ENCODE measurements at regions not wholly inside any gene's neighbourhood (a gene's known extent, or its start where the extent isn't known, plus 50 kb on each side); places are given as distances from the start of the nearest gene placed in this dataset.
"Not testable (repeated sequence)": the region's sequence is repeated elsewhere in the genome, so short reads cannot be mapped to it uniquely, and the experiment has no call there.

DNA sequence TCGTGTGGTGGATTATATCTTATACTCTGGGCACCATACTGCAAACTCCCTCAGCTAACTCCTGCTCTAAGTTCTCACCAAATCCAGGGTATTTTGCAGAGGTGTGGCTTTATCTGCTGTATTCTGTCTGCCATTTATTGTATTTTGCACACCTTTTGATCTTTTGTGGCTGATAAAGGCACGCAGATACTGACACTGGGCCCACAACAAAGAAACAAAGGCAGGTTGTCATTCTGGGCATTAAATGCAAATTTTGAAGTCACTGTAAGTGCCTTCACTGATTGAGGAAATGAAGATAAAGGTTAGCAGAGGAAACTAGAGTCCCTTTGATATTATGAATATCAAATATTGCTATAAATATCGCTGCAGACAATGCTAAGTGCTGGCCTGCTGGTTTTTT lies 265.8 kb upstream of the MEIS1 start:
- no peaks in the 10 kb centered on the region for H3K27me3 ChIP-seq (replicated peaks)
- DNase-seq, result no peak

DNA sequence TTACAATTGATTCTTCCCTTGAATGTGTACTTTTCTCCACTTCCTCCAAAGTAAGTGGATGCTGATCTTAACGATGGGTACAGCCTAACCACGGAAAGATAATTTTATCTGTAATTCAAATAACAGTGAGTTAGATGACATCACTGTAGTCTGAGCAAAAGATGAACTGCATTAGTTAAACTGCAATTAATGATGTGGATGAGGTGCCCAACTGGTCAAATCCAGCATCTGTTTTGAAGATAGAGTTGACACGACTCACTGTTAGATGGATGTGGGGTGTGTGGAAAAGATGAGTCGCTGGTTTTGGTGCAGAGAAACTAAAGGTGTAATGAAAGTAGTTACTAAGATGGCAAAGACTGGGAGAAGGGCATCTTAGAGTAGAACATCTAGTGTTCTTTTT lies 270.5 kb upstream of the MEIS1 start:
- in situ Hi-C loops (cut with HindIII; ENCODE audit: low pct_ligation_motif_present, low sequenced_read_pairs), result no loop called here
- H3K27me3 ChIP-seq (replicated peaks), result no peaks in the 10 kb centered on the region
- H3K27ac ChIP-seq, result no peak overlapping the region
- TF ChIP-seq, protein P1, sequence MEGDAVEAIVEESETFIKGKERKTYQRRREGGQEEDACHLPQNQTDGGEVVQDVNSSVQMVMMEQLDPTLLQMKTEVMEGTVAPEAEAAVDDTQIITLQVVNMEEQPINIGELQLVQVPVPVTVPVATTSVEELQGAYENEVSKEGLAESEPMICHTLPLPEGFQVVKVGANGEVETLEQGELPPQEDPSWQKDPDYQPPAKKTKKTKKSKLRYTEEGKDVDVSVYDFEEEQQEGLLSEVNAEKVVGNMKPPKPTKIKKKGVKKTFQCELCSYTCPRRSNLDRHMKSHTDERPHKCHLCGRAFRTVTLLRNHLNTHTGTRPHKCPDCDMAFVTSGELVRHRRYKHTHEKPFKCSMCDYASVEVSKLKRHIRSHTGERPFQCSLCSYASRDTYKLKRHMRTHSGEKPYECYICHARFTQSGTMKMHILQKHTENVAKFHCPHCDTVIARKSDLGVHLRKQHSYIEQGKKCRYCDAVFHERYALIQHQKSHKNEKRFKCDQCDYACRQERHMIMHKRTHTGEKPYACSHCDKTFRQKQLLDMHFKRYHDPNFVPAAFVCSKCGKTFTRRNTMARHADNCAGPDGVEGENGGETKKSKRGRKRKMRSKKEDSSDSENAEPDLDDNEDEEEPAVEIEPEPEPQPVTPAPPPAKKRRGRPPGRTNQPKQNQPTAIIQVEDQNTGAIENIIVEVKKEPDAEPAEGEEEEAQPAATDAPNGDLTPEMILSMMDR (IDR thresholded peaks at IDR 0.05; ENCODE audit: low read depth, low read length, missing control alignments), result no peak
- DNase-seq, result no peak
- H3K4me3 ChIP-seq (ENCODE audit: low read depth, low read length), result no peak overlapping the region
- no peaks in the 10 kb centered on the region for H3K36me3 ChIP-seq (replicated peaks)

More for the DNA sequence above, 265.8 kb upstream of the MEIS1 start:
- in situ Hi-C loops (cut with HindIII; ENCODE audit: low pct_ligation_motif_present, low sequenced_read_pairs), result no loop called here
- Histone ChIP-seq H3K4me3 (ENCODE audit: low read depth, low read length) (no peak overlapping the region), H3K27ac (no peak overlapping the region), H3K36me3 (replicated peaks) (no peaks in the 10 kb centered on the region)
- TF ChIP-seq, protein P1 (IDR thresholded peaks at IDR 0.05; ENCODE audit: low read depth, low read length, missing control alignments), result no peak

DNA sequence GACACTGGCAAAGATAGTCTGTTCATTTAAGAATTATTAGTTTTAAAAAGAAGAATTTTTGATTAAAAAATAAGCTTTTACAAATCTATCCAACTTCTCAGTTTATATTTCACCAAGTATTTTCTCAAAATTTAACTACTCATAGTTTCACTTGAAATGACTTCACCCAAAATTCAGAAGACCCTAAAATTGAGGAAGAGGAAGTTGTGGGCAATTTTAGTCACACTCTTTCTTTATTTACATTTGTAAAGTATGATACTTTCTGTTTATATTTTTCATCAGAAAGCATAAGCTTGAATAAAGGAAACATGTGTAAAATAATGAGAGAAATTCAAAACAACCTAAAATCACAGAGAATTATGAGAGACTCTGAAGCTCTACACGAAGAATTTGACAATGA lies 278.8 kb upstream of the MEIS1 start:
- TF ChIP-seq, protein P1 (IDR thresholded peaks at IDR 0.05; ENCODE audit: low read depth, low read length, missing control alignments), result no peak
- Histone ChIP-seq H3K27ac (no peak overlapping the region), H3K4me3 (ENCODE audit: low read depth, low read length) (no peak overlapping the region), H3K36me3 (replicated peaks) (no peaks in the 10 kb centered on the region), H3K27me3 (replicated peaks) (no peaks in the 10 kb centered on the region)
- DNase-seq, result no peak
- in situ Hi-C loops (cut with HindIII; ENCODE audit: low pct_ligation_motif_present, low sequenced_read_pairs), result no loop called here

DNA sequence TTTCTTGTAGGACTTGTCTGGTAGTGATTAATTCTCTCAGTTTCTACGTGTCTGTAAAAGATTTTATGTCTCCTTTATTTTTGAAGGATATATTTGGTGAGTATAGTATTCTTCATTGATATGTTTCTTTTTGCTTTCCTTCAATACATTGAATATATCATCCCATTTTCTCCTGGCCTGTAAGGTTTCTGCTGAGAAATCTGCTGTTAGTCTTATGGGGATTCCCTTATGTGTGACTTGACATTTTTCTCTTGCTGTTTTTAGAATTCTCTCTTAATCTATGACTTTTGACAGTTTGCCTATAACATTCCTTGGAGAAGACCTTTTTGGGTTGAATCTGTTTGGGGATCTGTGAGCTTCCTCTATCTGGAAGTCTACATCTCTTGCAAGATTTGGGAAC lies 281.0 kb upstream of the MEIS1 start:
- Histone ChIP-seq H3K36me3 (replicated peaks) (no peaks in the 10 kb centered on the region), H3K27me3 (replicated peaks) (no peaks in the 10 kb centered on the region), H3K27ac (no peak overlapping the region), H3K4me3 (ENCODE audit: low read depth, low read length) (no peak overlapping the region)
- DNase-seq, result no peak
- in situ Hi-C loops (cut with HindIII; ENCODE audit: low pct_ligation_motif_present, low sequenced_read_pairs), result no loop called here
- TF ChIP-seq, protein P1 (IDR thresholded peaks at IDR 0.05; ENCODE audit: low read depth, low read length, missing control alignments), result no peak

DNA sequence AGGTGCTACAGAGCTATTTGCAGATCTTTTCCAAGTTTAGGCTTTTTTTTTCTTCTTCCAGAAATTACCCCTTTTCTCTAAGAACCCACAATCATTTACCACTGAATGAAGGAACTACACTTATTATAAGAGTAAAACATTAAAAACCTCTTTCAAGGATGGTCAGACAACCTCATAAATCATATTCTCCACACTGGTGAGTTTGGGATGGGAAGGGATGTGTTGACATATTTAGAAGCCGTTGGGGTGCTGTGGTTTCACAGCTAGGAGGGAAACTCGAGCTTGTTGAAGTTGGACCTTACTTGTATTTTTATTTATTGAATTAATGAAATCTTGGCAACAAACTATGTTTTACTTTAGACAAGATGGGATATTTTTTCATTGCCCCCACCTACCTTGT lies 289.4 kb upstream of the MEIS1 start:
- no peaks in the 10 kb centered on the region for H3K36me3 ChIP-seq (replicated peaks)
- H3K27me3 ChIP-seq (replicated peaks), result no peaks in the 10 kb centered on the region
- DNase-seq, result no peak
- in situ Hi-C loops (cut with HindIII; ENCODE audit: low pct_ligation_motif_present, low sequenced_read_pairs), result no loop called here
- TF ChIP-seq, protein P1 (IDR thresholded peaks at IDR 0.05; ENCODE audit: low read depth, low read length, missing control alignments), result no peak
- no peak overlapping the region for H3K27ac ChIP-seq
- no peak overlapping the region for H3K4me3 ChIP-seq (ENCODE audit: low read depth, low read length)

DNA sequence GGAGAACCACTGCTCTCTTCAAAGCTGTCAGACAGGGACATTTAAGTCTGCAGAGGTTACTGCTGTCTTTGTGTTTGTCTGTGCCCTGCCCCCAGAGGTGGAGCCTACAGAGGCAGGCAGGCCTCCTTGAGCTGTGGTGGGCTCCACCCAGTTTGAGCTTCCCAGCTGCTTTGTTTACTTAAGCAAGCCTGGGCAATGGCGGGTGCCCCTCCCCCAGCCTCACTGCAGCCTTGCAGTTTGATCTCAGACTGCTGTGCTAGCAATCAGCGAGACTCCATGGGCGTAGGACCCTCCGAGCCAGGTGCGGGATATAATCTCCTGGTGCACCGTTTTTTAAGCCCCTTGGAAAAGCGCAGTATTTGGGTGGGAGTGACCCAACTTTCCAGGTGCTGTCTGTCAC lies 290.6 kb upstream of the MEIS1 start:
- H3K4me3 ChIP-seq (ENCODE audit: low read depth, low read length); H3K36me3 ChIP-seq (replicated peaks); H3K27ac ChIP-seq; H3K27me3 ChIP-seq (replicated peaks); in situ Hi-C loops (cut with HindIII; ENCODE audit: low pct_ligation_motif_present, low sequenced_read_pairs); DNase-seq: not testable (repeated sequence)
